Activated T-cell treated with anti-CD3 and anti-CD28 coated beads, Interleukin-2, amount 50 U/mL, for 24 hours (primary cell): ENCODE measurements at regions not wholly inside any gene's neighbourhood (a gene's known extent, or its start where the extent isn't known, plus 50 kb on each side); places are given as distances from the start of the nearest gene placed in this dataset.

ENCODE experiments used
- DNase-seq: peaks from one replicate; pipeline ENCODE4 v3.0.0-alpha.2; 2020
- H3K27ac Mint-ChIP-seq: 2 replicates; pipeline ENCODE4 v1.8.0; 2020; ENCODE audit warnings: mild to moderate bottlenecking, mixed read lengths
- H3K27me3 Mint-ChIP-seq: 2 replicates; pipeline ENCODE4 v1.8.0; 2020; ENCODE audit warnings: mixed read lengths
- H3K36me3 Mint-ChIP-seq: 2 replicates; pipeline ENCODE4 v1.8.0; 2020; ENCODE audit warnings: low read depth, mixed read lengths
- H3K4me1 Mint-ChIP-seq: 2 replicates; pipeline ENCODE4 v1.8.0; 2020; ENCODE audit warnings: low read depth, mixed read lengths
- H3K4me3 Mint-ChIP-seq: 2 replicates; pipeline ENCODE4 v1.8.0; 2020; ENCODE audit warnings: mild to moderate bottlenecking, moderate library complexity, mixed read lengths
- H3K9me3 Mint-ChIP-seq: 2 replicates; pipeline ENCODE4 v1.8.0; 2020; ENCODE audit warnings: mixed read lengths

DNA sequence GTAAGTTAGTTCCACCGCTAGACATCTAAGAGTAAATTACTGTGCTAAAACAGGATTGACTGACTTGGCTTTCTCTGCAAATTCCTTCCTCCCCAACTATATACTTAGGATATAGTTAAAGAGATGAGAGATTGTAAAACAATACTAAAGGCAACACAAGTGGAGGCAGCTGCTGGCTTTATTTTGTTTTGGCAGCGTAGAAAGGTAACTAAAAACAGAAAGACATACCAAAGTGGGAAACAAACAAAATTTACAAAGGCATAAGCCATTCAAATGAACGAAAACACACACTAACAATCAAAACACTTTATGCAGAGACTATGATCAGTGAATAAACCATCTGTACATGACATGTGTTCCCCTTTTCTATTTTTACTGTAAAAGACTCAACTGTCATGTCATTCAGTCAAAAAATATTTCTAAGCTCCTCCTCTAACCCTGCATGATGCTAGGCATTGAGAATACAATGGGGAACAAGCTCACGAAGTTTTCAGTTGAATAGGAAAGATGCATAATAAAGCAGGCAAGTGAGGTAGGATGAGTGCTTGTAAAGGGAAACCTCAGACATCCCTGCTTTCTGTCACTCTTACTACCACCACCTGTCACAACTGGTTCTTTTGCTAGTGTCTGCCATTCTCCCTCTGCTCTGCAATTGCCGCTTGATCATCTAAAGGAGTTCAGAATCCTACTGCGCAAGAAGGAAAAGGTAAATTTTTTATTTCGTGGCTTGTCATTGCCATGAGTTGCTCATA, 64.2 kb upstream of the COL1A2 start:
- Mint-ChIP-seq H3K9me3 (no peaks in the 10 kb centered on the region), H3K4me3 (no peak overlapping the region), H3K27ac (no peak overlapping the region), H3K27me3 (no peaks in the 10 kb centered on the region), H3K36me3 (no peaks in the 10 kb centered on the region), H3K4me1 (no peaks in the 10 kb centered on the region)
- no peak for DNase-seq

GRCh38 chr7:94332571-94332970, 62.1 kb upstream of the COL1A2 start:
- H3K27me3 Mint-ChIP-seq: no peaks in the 10 kb centered on the region
- DNase-seq: no peak
- no peaks in the 10 kb centered on the region for H3K9me3 Mint-ChIP-seq
- H3K4me3 Mint-ChIP-seq: no peak overlapping the region
- H3K36me3 Mint-ChIP-seq: no peaks in the 10 kb centered on the region
- H3K27ac Mint-ChIP-seq: no peak overlapping the region
- no peaks in the 10 kb centered on the region for H3K4me1 Mint-ChIP-seq

DNA sequence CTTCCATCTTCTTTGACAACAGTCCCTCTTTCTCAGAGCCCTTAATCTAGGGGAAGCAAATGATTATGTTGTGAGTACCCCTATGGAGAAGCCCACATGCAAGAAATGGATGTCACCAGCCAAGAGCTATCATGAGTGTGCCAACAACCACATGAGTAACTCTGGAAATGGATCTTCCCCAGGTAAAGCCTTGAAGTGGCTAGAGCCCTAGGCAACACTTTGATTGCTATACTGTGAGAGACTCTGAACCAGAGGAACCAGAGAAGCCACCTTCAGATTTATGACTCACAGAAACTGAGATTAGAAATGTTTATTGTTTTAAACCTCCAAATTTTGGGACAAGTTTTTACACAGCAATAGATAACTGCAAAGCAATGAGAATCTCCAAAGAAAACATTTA, 60.9 kb upstream of the COL1A2 start:
- Mint-ChIP-seq H3K27ac (no peak overlapping the region), H3K4me3 (no peak overlapping the region), H3K27me3 (no peaks in the 10 kb centered on the region), H3K4me1 (no peaks in the 10 kb centered on the region), H3K9me3 (no peaks in the 10 kb centered on the region), H3K36me3 (no peaks in the 10 kb centered on the region)
- no peak for DNase-seq

DNA sequence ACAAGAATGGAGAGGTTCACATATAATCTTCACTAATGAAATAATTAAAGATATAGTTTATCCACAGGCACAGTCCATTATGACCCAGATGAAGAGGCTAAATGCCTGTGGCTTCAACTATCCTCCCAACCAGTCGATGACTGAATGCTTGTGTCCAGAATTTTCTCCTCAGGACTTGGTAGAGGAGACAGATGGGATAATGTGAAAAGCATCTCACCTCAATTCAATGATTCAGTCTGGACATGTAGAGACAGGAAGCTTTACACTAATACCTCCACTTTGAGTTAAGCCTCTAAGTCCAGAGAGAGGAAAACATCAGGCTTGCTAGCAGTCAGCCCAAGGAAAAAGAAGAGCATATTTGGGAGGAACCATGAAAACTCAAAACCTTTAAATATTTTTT, 59.1 kb upstream of the COL1A2 start:
- Mint-ChIP-seq H3K4me3 (no peak overlapping the region), H3K27me3 (no peaks in the 10 kb centered on the region)

DNA sequence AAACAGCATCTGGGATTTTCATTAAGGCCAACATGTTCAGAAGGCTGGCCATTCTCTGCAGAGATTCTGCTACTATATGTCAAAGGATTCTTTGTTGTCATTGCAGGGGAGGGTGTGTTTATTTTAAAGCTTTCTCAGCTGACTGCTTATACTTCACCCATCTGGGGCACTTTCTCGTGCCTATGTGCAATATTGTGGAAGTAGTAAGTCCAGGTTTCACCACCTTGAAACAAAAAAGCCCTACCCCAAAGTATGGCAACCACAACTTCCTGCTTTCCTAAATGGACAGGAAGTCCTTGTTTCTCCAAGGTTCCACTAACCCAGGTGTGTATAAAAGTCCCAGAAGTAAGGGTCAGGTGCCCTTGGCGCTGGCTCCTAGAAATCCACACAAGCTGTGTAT, 58.7 kb upstream of the COL1A2 start:
- Mint-ChIP-seq H3K36me3 (no peaks in the 10 kb centered on the region), H3K9me3 (no peaks in the 10 kb centered on the region), H3K4me3 (no peak overlapping the region), H3K27me3 (no peaks in the 10 kb centered on the region), H3K27ac (no peak overlapping the region), H3K4me1 (no peaks in the 10 kb centered on the region)
- DNase-seq: no peak

More for the DNA sequence above, 59.1 kb upstream of the COL1A2 start:
- no peaks in the 10 kb centered on the region for H3K36me3 Mint-ChIP-seq
- H3K27ac Mint-ChIP-seq: no peak overlapping the region
- no peak for DNase-seq
- no peaks in the 10 kb centered on the region for H3K4me1 Mint-ChIP-seq
- no peaks in the 10 kb centered on the region for H3K9me3 Mint-ChIP-seq

- no peak for DNase-seq
- H3K27me3 Mint-ChIP-seq: no peaks in the 10 kb centered on the region
- no peak overlapping the region for H3K4me3 Mint-ChIP-seq
- H3K36me3 Mint-ChIP-seq: no peaks in the 10 kb centered on the region
- H3K27ac Mint-ChIP-seq: no peak overlapping the region
- H3K4me1 Mint-ChIP-seq: no peaks in the 10 kb centered on the region
- H3K9me3 Mint-ChIP-seq: no peaks in the 10 kb centered on the region
These were observed 55.7 kb upstream of the COL1A2 start for GRCh38 chr7:94338921-94339371.

DNA sequence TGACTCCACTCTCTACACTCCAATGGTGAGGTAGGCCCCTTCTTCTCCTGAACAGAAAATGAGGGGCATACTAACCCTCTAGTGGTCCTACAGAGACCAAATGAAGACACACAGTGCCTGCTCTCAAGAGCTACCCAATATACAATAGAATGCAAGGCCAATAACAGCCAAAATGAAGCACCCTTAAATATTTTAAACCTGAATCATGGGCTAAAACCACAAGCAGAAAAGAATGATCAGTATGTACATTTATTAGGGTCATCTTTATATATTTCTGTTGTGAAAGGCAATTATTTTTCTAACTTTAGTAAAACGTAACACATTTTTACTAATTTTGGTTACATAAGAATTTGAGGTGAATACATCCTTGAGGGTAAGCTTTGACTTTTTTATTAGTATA, 49.9 kb upstream of the COL1A2 start:
- H3K4me1 Mint-ChIP-seq: no peaks in the 10 kb centered on the region
- no peak for DNase-seq
- no peaks in the 10 kb centered on the region for H3K36me3 Mint-ChIP-seq
- no peak overlapping the region for H3K27ac Mint-ChIP-seq
- H3K27me3 Mint-ChIP-seq: peaks cover 9% of the 10 kb centered on the region
- no peak overlapping the region for H3K4me3 Mint-ChIP-seq
- H3K9me3 Mint-ChIP-seq: no peaks in the 10 kb centered on the region
